Activated CD4-positive, alpha-beta T cell treated with anti-CD3 and anti-CD28 coated beads for 4 hours (primary cell): ENCODE measurements at regions not wholly inside any gene's neighbourhood (a gene's known extent, or its start where the extent isn't known, plus 50 kb on each side); places are given as distances from the start of the nearest gene placed in this dataset.
"Not testable (repeated sequence)": the region's sequence is repeated elsewhere in the genome, so short reads cannot be mapped to it uniquely, and the experiment has no call there.

Source experiments
- DNase-seq, 2 donors: peaks; one replicate each; pipeline ENCODE4 v3.0.0-alpha.2; 2020

DNA sequence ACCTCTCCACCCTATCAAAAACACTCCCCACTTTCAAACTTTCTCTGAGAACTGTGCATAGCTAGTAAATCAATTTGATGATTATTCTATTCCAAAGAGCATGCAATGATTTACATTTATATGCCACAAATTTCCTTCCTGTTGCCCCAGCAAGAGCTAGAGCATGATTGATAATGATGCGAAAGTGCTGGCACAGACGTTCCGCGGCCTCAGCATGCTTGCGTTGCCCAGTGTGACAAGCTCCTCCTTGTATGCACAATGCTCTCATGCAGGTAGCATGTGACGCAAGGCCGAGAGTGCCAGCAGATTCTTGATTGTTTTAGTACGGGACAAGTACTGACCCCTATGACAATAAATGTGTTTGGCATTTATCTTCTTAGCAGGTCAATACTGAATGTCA lies 696.3 kb upstream of the SLC35B3 start:
- DNase-seq = no peak

GRCh38 chr6:9131201-9131600 lies 695.9 kb upstream of the SLC35B3 start:
- no peak for DNase-seq

DNA sequence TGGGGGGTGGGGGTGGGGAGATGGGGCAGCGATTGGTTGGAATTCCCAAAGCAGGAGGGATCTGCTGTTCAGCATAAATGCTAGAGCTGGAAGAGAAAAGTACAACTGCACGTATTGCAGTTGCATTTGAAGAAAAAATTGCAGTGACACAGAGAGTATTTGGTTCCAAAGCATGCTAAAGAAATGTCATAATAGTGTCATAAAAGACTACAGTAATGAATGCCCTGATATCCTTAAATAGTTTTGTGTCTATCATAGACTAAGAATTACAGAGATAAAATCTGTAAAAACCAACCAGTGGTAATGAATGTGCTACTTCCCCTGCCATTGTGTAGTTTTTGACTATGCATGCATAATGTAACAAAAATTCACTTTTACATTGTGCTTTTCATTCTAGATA lies 693.6 kb upstream of the SLC35B3 start:
- no peak for DNase-seq

DNA sequence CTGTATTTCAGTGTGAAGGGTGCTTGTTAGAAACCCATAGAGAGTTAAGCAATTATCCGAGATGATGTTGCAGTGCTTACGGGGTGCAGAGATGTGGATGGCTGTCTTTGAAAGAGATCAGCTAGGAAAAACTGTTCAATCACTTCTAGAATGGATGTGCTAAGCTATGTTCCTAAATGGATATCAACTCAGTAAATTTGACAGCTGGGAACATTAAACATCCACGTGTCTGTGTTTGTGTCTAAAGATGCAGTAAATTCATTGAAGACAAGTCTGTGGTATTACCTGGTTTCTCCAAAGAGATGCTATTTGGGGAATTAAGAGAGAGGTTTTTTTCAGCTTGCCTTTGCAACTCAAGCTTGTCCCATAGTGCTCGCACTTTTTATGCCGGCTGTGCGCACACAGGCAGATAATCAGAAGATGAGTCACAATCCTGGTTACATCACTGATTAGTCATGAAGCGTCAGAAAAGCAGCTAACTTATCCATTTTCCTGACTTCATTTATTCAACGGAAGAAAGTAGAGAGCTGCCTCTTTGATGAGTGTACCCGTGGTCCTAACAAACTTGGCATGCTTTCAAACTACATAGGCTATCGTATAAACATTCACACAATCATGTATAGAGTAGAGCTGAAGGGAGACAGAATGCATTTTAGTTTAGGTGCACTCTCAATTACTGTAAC lies 691.7 kb upstream of the SLC35B3 start:
- DNase-seq = no peak

- DNase-seq = not testable (repeated sequence)
Observed at GRCh38 chr6:9126034-9126433, 690.7 kb upstream of the SLC35B3 start.

- DNase-seq = no peak
Observed at GRCh38 chr6:9121549-9121948, 686.2 kb upstream of the SLC35B3 start.

GRCh38 chr6:9116026-9116425 lies 680.7 kb upstream of the SLC35B3 start:
- no peak for DNase-seq

DNA sequence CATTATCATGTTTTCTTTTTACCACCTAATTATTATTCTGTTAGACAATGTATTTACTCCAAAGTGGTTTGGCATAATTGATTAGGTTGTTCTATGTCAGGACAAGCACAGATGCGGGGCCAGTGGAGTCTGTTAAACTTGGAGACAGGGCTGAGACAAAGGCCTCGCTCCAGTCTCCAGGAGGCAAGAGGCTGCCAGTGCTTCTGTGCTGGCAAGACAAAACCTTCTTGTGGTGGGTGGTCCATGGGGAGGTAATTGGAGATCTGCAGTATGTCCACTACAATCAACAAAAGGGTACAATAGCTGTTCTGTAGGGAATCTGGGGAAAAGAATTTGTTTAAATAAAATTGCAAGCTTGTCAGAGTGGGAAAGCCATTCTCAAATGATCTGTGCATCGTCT lies 677.2 kb upstream of the SLC35B3 start:
- DNase-seq = no peak

DNA sequence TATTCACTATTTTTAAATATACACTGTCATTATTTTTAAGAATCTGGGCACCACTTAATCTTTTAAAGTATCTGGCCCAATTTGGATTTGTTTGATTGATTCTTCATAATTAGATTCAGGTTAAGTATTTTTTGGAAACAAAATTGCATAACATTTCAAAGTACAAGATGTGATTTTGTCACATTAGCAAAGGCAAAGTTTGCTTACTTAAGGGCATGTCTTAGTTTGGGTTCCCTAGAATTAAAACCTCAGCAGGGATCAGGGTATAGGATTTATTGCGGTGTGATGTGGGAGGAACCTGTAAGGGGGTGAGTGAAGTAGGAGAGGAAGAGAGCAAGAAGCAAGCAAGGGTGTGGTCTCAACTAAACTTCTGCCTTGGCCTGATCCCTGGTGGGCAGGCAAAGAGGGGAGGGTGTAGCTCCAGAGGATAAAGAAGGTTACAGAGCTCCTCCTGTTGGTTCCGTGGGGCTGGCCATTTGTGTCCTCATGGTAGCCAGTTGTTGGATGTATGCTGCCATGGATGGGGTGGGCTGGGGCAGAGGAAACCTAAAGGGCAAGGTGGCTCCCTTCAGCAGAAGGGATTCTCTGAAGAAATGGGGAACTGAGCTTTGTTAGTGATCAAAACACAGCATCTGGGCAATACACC lies 668.7 kb upstream of the SLC35B3 start:
- no peak for DNase-seq

GRCh38 chr6:9101920-9102319 lies 666.6 kb upstream of the SLC35B3 start:
- DNase-seq = no peak

DNA sequence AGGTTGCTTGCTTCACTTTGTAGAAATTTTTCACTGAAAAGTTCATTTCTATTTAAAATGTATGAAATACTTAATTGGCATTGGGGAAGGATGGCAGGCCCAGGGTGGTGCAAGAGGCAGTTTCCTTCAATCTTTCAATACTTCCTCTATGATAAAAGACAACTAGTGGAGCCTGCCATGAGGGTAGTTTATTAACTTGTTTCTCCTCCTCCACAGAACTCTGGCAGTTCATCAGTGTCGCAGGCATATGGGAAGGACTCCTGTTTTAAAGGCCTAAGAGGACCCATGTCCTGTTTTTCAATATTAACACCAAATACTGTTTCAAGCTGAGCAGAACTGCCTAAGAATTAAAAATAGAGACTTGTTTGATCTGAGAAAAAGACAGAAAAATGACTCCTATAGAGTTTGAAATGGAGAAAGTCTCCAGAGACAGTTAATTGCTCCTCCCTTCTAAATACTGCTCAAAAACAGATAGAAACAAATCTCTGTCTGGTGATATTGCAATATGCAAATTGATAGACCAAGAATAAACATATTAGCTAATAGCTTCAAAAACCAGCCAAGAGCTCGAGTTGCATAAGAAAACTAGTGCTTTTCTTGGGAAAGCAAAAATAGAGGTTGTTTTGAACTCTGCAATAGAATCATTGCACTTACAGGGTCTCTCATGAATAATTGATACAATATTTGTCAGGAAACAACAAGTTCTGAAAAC lies 665.7 kb upstream of the SLC35B3 start:
- no peak for DNase-seq

DNA sequence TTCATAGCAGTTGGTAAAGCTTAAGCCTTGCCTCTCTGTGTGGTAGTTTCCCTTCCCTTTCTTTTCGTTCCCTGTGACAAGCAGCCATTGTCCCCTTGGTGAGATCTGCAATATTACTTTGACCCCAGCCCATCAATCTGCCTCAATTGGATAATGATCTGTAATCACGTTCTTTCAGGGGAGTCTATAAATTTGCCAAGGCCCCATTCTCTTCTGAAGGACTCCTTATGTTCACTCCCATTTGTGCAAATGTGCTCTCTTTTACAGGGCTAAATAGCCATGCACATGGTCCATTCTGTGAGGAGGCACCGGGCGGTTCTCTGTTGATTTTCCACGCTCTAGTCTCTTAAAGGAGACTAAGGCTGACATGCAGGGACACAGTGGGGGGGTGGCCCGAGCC lies 660.4 kb upstream of the SLC35B3 start:
- DNase-seq = no peak

DNA sequence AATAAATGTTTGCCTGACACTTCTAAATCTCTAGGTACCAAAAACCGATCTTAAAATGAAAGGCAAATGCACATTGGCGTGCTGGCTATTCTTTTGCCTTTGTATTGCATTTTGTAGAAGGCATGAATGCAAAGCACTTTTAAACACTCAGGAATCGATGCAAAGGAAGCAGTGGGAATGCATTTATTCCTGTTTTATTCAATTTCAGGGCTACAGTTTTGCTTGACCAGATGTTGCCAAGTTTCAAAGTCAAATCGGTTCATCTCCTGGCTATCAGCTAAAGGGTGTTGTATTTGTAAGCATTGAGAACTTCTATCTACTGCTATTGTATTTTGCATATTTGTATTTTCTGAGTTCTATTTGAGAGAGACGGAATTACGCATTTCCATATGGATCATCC lies 659.8 kb upstream of the SLC35B3 start:
- no peak for DNase-seq

GRCh38 chr6:9089724-9090123 lies 654.4 kb upstream of the SLC35B3 start:
- no peak for DNase-seq

DNA sequence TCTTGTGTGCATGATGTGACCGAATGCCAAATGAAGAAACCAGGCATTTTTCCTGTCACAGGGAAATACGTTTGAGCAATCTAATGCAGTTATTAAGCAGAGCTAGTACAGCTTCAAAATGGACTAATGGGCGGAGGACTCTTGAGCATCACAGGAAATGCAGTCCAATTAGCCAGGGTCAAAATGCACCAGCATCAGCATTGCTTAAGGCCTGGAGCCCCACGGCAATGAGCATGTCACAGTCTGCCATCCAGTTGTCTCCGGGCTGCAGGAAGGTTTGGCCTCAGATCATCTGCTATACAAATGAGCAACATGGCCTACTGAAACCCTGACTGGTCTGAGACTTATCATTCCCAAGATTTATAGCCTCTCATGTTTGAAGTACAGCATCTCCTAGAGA lies 652.1 kb upstream of the SLC35B3 start:
- DNase-seq = no peak

DNA sequence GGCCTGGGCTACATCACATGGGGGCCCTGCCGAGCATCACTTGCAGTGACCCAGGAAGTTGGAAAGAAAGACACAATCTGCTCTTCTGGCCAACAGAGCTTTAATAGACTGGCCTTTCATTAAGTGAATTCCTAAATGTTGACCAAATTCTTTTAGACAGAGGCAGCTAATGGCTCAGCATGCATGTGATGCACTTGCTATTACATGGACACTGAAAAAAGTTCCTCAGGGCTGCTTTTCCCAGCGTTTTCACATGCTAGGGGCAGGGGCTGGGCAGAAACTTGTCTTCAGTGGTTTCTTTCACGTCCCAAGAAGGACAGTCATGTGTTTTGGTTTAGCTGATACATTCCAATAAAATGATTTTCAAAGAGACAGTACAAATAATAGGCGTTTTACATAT lies 651.0 kb upstream of the SLC35B3 start:
- DNase-seq = no peak

- DNase-seq = no peak
Observed at GRCh38 chr6:9085709-9086070, 650.3 kb upstream of the SLC35B3 start.

DNA sequence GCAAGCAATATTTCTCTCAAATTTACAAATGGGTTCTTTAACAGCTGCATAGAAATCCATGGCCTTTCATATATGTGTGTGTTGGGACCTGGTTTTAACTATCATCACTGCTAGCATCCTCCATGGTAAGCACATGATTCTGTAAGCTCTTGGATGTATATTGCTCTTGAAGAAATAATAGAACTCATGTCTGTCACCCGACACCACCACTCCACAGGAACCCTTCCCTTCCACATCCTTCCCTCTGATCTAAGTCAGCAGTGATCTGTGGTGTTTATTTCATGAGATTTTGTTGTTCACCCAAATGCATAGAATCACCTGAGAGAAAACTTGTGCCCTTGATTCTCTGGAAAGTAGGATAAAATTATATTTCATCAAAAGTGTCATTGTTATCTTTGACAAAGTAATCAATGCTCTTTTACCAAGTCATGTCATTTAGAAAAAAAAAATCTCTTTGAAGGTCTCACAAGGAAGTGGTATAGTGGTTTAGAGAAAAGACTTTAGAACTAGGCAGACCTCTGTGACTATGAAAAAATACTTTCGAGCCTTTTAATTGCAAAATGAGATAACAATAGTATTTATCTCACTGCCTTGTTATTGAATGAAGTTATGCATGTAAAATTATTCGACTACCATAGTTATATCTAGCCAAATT lies 649.8 kb upstream of the SLC35B3 start:
- DNase-seq = no peak

DNA sequence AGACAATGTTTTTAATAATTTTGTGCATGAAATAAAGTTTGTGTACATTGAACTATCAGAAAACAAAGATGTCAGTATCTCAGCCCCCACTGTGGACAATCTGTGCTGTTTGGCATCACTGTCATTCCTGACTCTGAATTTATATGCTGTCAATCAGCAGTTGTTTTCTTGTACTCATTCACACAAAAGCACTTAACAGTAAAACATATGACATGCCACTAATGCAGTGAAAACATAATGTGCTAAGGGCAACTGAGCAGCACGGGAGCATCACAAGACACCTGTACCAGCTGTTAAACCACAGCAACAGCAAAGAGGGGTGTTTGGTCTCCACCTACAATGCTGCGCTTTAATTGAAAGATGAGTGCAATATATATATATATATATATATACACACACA lies 647.8 kb upstream of the SLC35B3 start:
- no peak for DNase-seq

DNA sequence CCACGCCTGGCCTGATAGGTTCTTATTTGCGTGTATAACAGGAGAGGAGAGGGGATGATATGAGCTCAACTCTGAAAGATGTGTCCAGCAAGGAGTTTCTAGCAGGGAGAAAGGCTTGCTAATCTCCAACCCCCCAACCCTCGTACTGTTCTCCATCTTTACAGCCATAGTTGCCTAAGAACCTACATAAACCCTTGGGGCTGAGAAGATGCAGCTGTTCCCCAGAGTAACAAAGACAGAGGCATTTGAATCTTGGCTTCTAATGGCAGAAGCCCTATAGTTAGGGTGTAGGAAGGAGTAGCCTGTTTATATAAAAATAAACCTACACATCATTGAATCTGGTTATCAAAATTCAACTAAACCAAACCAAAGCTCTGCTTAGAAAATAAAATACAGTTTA lies 631.4 kb upstream of the SLC35B3 start:
- no peak for DNase-seq

GRCh38 chr6:9064156-9064555 lies 628.8 kb upstream of the SLC35B3 start:
- no peak for DNase-seq

DNA sequence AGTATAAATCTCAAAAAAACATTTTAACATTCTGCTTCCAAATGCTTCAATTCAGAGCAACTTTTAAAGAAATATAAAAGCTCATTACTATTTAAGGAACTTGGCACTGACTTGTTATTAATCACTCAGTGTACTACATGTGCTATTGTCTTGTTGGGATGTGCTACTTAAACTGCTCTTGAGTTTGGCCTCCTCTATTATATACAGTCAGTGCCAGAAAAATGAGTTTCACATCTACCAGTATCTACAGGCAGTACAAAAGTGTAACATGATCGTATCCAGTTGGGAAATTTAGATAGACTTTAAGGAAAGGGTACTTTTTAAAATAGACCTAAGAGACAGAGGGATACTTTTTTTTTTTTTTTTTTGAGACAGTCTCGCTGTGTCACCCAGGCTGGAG lies 627.3 kb upstream of the SLC35B3 start:
- DNase-seq = no peak

GRCh38 chr6:9057937-9058336 lies 622.6 kb upstream of the SLC35B3 start:
- DNase-seq = no peak

DNA sequence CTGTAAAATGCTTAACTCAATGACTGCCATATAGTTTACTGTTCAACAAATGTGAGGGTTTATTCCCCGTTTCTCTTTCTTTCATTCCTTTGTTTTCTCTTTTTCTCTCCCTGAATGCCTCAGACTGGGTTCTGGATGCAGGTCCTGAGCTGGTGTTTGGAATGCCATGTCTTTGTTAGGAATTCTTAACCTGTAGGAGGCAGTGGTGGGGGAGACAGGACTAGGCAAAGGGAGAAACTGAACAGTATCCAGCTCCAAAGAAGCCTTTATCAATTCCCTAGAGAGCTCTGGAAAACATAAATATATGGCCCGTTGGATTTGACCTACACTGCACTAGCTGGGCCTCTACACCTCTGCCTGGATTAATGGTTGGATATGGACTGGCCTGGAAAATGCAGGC lies 621.2 kb upstream of the SLC35B3 start:
- DNase-seq = no peak
